ENCODE measurements at regions not wholly inside any gene's neighbourhood (a gene's known extent, or its start where the extent isn't known, plus 50 kb on each side); places are given as distances from the start of the nearest gene placed in this dataset.
"Not testable (repeated sequence)": the region's sequence is repeated elsewhere in the genome, so short reads cannot be mapped to it uniquely, and the experiment has no call there.

DNA sequence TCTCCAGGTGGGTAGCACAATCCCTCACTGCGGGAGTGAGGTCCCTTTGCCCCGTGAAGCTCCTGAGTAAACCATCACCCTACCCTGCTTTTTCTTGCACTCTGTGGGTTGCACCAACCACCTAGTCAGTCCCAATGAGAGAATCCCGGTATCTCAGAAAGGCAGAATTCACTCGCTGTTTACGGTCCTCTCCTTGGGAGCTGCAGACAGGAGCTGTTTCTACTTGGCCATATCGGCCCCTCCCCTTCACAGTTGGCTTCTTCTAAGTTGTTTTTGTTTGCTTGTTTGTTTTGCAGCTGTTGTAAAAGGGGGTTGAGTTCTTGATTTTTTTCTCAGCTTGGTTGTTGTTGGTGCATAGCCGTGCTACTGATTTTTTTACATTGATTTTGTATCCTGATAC lies 237.0 kb upstream of the RASA1 start:
- no peaks in the 10 kb centered on the region for H3K27me3 ChIP-seq
- no peaks in the 10 kb centered on the region for H3K4me1 ChIP-seq
- H3K36me3 ChIP-seq = no peaks in the 10 kb centered on the region
- no peak for DNase-seq
- TF ChIP-seq, protein P1, sequence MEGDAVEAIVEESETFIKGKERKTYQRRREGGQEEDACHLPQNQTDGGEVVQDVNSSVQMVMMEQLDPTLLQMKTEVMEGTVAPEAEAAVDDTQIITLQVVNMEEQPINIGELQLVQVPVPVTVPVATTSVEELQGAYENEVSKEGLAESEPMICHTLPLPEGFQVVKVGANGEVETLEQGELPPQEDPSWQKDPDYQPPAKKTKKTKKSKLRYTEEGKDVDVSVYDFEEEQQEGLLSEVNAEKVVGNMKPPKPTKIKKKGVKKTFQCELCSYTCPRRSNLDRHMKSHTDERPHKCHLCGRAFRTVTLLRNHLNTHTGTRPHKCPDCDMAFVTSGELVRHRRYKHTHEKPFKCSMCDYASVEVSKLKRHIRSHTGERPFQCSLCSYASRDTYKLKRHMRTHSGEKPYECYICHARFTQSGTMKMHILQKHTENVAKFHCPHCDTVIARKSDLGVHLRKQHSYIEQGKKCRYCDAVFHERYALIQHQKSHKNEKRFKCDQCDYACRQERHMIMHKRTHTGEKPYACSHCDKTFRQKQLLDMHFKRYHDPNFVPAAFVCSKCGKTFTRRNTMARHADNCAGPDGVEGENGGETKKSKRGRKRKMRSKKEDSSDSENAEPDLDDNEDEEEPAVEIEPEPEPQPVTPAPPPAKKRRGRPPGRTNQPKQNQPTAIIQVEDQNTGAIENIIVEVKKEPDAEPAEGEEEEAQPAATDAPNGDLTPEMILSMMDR (IDR thresholded peaks at IDR 0.05; ENCODE audit: low read depth, low read length) = no peak
- H3K9me3 ChIP-seq = no peaks in the 10 kb centered on the region
- H3K4me3 ChIP-seq (ENCODE audit: low read depth, low read length) = no peak overlapping the region

DNA sequence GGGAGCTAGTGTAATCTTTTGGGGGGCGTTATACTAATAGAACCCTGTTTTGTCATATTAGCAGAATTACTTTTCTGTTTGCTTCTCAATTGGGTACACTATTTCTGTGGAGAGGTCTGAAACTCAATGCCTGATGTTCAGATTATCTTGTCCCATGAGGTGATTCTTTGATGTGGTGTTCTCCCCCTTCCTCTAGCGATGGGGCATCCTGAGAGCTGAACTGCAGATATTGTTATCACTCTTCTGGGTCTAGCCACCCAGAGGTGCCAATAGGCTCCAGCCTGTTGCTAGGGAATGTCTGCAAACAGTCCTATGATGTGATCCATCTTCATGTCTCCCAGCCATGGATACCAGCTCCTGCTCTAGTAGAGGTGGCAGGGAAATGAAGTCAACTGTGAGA lies 233.1 kb upstream of the RASA1 start:
- Histone ChIP-seq H3K36me3 (no peaks in the 10 kb centered on the region), H3K27me3 (no peaks in the 10 kb centered on the region), H3K4me3 (ENCODE audit: low read depth, low read length) (no peak overlapping the region), H3K9me3 (no peaks in the 10 kb centered on the region), H3K4me1 (no peaks in the 10 kb centered on the region)
- DNase-seq = no peak
- TF ChIP-seq, protein P1 (IDR thresholded peaks at IDR 0.05; ENCODE audit: low read depth, low read length) = no peak

DNA sequence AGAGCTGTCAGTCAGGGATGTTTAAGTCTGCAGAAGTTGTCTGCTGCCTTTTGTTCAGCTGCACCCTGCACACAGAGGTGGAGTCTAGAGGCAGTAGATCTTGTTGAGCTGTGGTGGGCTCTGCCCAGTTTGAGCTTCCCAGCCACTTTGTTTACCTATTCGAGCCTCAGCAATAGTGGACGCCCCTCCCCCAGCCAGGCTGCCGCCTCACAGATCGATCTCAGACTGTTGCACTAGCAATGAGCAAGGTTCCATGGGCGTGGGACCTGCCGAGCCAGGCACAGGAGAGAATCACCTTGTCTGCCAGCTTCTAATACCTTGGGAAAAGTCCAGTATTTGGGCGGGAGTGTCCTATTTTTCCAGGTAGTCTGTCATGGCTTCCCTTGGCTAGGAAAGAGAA lies 225.1 kb upstream of the RASA1 start:
- Histone ChIP-seq H3K9me3 (no peaks in the 10 kb centered on the region), H3K36me3 (no peaks in the 10 kb centered on the region), H3K27me3 (no peaks in the 10 kb centered on the region), H3K4me3 (ENCODE audit: low read depth, low read length) (no peak overlapping the region), H3K4me1 (no peaks in the 10 kb centered on the region)
- DNase-seq = no peak
- TF ChIP-seq, protein P1 (IDR thresholded peaks at IDR 0.05; ENCODE audit: low read depth, low read length) = no peak

DNA sequence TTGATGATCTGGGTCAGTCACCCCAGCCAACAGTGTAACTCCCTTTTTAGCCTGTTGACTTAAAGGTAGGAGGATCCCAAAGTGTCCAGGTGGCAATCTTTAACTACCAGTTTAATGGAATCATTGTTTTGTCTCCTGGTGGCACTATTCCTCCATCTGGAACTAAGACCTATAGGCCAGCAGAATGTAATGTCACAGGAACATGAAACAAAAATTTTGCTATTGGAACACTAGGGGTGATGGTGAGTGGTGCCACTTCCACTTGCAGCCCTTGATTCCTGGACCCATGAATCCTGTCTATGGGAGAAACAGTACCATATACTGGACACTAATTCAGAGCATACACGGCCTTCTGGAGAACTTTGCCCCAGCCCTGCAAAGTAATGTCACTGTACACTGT lies 219.5 kb upstream of the RASA1 start:
- TF ChIP-seq, protein P1 (IDR thresholded peaks at IDR 0.05; ENCODE audit: low read depth, low read length) = no peak
- H3K27me3 ChIP-seq = no peaks in the 10 kb centered on the region
- no peaks in the 10 kb centered on the region for H3K9me3 ChIP-seq
- no peaks in the 10 kb centered on the region for H3K36me3 ChIP-seq
- H3K4me1 ChIP-seq = no peaks in the 10 kb centered on the region
- DNase-seq = no peak
- no peak overlapping the region for H3K4me3 ChIP-seq (ENCODE audit: low read depth, low read length)

DNA sequence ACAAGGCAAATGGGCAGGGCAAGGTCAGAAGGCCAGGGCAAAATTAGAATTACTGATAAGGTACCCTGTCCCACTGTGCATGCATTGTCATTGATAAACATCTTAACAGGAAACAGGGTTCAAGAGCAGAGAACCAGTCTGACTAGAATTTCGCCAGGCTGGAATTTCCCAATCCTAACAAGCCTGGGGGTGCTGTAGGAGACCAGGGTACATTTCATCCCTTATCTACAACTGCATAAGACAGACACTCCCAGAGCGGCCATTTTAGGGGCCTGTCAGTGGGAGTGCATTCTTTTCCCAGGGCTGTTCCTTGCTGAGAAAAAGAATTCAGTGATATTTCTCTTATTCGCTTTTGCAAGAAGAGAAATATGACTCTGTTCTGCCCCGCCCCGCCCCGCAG lies 218.7 kb upstream of the RASA1 start:
- not testable (repeated sequence) for H3K27me3 ChIP-seq; H3K9me3 ChIP-seq; H3K4me3 ChIP-seq (ENCODE audit: low read depth, low read length); DNase-seq; H3K36me3 ChIP-seq; H3K4me1 ChIP-seq

DNA sequence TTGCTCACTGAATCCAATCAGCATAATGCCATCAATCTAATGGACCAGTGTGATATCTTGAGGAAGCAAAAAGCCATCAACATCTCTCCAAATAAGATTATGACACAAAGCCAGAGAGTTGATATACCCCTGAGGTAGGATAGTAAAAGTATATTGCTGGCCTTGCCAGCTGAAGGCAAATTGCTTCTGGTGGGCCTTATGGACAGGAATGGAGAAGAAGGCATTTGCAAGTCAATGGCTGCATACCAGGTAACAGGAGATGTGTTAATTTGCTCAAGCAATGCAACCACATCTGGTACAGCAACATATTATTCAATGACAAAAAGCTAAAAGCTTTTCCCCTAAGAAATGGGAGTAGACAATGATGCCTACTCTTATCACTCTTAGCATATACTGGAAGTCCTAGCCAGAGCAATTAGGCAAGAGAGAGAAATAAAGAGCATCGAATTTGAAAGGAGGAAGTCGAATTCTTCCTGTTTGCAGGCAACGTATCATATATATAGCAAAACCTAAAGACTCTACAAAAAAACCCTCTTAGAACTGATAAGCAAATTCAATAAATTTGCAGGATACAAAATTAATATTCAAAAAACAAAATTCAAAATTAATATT lies 216.1 kb upstream of the RASA1 start:
- no peaks in the 10 kb centered on the region for H3K36me3 ChIP-seq
- no peak for DNase-seq
- no peaks in the 10 kb centered on the region for H3K9me3 ChIP-seq
- H3K4me3 ChIP-seq (ENCODE audit: low read depth, low read length) = no peak overlapping the region
- no peaks in the 10 kb centered on the region for H3K27me3 ChIP-seq
- no peaks in the 10 kb centered on the region for H3K4me1 ChIP-seq
- TF ChIP-seq, protein P1 (IDR thresholded peaks at IDR 0.05; ENCODE audit: low read depth, low read length) = no peak

DNA sequence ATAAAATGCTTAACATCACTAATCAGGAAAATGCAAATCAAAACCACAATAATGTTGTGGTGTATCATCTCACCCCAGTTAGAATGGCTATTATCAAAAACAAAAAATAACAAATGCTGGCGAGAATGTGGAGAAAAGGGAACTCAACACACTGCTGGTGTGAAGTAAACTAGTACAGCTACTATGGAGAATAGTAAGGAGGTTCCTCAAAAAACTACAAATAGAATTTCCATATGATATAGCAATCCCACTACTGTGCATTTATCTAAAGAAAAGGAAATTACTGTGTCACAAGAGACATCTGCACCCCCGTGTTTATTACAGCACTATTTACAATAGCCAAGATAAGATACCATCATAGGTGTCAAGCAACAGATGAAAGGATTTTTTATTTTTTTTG lies 214.5 kb upstream of the RASA1 start:
- TF ChIP-seq, protein P1 (IDR thresholded peaks at IDR 0.05; ENCODE audit: low read depth, low read length) = no peak

More for the DNA sequence above, 214.5 kb upstream of the RASA1 start:
- DNase-seq = no peak
- H3K27me3 ChIP-seq = no peaks in the 10 kb centered on the region
- no peaks in the 10 kb centered on the region for H3K36me3 ChIP-seq
- no peak overlapping the region for H3K4me3 ChIP-seq (ENCODE audit: low read depth, low read length)
- no peaks in the 10 kb centered on the region for H3K4me1 ChIP-seq
- H3K9me3 ChIP-seq = no peaks in the 10 kb centered on the region
